ENCODE measurements at regions not wholly inside any gene's neighbourhood (a gene's known extent, or its start where the extent isn't known, plus 50 kb on each side); places are given as distances from the start of the nearest gene placed in this dataset.
A peak's percentile ranks its signal among the peaks of the same experiment; 100 is the strongest.
"Not testable (repeated sequence)": the region's sequence is repeated elsewhere in the genome, so short reads cannot be mapped to it uniquely, and the experiment has no call there.

DNA sequence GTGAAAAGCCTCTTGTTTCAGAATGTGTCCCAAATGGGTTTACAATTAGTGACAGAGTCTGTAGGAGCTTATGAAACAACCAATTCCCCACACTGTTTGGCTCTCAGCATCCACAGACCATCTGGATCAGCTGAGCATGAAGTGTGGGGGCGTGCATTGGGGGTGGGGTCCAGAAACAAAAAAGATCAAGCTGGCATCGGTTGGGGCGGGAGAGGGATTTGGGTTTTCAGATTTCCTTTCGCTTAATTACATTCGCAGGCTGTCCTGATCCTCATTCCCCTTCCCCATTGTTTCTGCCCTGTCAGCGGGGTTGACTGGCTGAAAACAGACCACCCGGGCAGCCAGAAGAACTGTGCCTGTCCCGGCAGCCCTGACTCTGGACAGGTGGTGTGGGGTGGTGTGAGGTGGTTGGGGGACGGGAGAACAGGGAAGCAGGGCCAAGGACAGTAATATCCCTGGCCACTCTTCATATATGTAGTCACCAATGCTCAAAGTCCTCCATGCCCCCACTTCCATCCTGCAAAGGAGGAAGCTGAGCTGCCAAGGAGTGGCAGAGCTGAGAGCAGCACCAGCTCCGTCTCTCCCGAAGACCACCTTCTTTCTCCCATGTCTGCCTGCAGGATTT is 92.0 kb downstream of the IER5 start:
- DNase-seq (no peak), ATAC-seq (no peak)
- H3K4me3 Mint-ChIP-seq = no peak overlapping the region
- H3K4me1 Mint-ChIP-seq (ENCODE audit: low read depth) = peaks cover 12% of the 10 kb centered on the region
- TF ChIP-seq, protein P1, sequence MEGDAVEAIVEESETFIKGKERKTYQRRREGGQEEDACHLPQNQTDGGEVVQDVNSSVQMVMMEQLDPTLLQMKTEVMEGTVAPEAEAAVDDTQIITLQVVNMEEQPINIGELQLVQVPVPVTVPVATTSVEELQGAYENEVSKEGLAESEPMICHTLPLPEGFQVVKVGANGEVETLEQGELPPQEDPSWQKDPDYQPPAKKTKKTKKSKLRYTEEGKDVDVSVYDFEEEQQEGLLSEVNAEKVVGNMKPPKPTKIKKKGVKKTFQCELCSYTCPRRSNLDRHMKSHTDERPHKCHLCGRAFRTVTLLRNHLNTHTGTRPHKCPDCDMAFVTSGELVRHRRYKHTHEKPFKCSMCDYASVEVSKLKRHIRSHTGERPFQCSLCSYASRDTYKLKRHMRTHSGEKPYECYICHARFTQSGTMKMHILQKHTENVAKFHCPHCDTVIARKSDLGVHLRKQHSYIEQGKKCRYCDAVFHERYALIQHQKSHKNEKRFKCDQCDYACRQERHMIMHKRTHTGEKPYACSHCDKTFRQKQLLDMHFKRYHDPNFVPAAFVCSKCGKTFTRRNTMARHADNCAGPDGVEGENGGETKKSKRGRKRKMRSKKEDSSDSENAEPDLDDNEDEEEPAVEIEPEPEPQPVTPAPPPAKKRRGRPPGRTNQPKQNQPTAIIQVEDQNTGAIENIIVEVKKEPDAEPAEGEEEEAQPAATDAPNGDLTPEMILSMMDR (IDR thresholded peaks at IDR 0.05) = no peak
- CTCF ChIA-PET = interaction anchor here (1.0 to 2.3 kb wide), 8 partner anchors 9 to 244 kb away, joined by 3 to 15 read pairs (median 3); no protein-coding TSS in a partner anchor
- no peaks in the 10 kb centered on the region for H3K36me3 Mint-ChIP-seq (ENCODE audit: low read depth)
- H3K9me3 Mint-ChIP-seq = no peaks in the 10 kb centered on the region
- POLR2A ChIA-PET = interaction anchor here (1.1 kb wide), 1 partner anchor 127 kb away, joined by 3 read pairs; no protein-coding TSS in a partner anchor
- intact Hi-C loops (cut with micrococcal nuclease) = loop anchor here (10.0 kb wide), 1 partner anchor 134 kb away; no protein-coding TSS in a partner anchor
- H3K27me3 Mint-ChIP-seq = no peaks in the 10 kb centered on the region
- peak overlapping the region; percentile 53 for H3K27ac Mint-ChIP-seq

DNA sequence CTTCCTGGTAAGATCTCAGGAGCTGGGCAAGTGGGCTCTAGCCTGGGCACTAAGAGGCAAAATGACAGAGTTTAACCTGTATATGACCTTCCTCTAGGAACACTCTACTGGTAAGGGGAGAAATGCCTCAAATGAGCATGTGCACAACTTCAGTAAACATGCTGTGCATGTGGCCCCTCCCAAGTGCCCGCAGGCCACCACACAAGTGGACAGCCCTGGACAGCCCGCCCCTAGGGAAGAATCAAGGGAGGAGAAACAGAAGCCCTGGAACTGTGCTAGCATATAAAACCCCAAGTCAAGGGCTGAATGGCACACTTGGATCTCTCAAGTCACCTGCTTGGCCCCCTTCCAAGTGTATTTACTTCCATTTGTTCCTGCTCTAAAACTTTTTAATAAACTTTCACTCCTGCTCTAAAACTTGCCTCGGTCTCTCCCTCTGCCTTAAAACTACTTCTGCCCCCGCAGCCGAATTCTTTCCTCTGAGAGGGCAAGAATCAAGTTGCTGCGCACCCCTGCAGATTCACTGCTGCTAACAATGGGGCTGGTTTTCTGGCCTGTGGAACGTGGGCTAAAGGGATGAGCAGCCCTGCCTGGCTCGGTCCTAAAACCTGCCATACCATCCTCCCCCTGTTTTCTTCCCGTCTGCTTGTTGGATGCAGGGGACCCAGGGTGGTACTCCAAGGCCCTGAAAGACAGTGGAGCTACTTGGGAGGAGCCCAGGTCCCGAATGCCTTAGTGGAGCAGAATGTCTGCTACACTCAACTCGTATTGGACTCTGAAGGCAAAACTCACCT is 93.5 kb downstream of the IER5 start:
- DNase-seq (no peak), ATAC-seq (no peak)
- Mint-ChIP-seq H3K9me3 (no peaks in the 10 kb centered on the region), H3K27me3 (no peaks in the 10 kb centered on the region), H3K27ac (no peak overlapping the region), H3K36me3 (ENCODE audit: low read depth) (no peaks in the 10 kb centered on the region), H3K4me1 (ENCODE audit: low read depth) (peaks cover 12% of the 10 kb centered on the region), H3K4me3 (no peak overlapping the region)
- TF ChIP-seq, protein P1 (IDR thresholded peaks at IDR 0.05) = no peak
- intact Hi-C loops (cut with micrococcal nuclease) = loop anchor here (10.0 kb wide), 1 partner anchor 133 kb away; no protein-coding TSS in a partner anchor
- POLR2A ChIA-PET = no interaction called here
- CTCF ChIA-PET = interaction anchor here (2.3 kb wide), 1 partner anchor 8 kb away, joined by 15 read pairs; no protein-coding TSS in a partner anchor

DNA sequence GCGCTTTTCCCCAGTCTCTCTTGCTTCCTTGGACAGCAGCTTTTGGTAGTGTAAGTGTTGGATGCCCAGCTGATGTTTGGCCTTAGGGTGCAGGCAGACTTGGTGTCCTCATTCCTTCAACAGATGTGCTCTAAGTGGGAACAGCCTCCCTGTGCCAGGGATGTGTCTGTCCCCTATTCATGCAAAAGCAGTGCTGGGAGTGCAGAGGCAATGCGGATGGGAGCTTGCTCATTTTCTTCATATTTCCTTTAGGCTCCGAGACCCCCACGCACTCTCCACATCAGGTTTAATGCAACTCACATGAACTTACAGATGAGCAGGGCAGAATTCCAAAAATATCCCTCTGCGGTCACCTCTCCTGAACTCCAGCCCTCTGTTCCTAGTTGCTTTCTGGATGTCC is 96.1 kb downstream of the IER5 start:
- ATAC-seq (no peak), DNase-seq (no peak)
- no peaks in the 10 kb centered on the region for H3K9me3 Mint-ChIP-seq
- H3K4me1 Mint-ChIP-seq (ENCODE audit: low read depth) = peaks cover 8% of the 10 kb centered on the region
- ChIA-PET CTCF (interaction anchor here (0.9 to 1.0 kb wide), 3 partner anchors 9 to 240 kb away, joined by 3 to 4 read pairs (median 4); no protein-coding TSS in a partner anchor), POLR2A (no interaction called here)
- intact Hi-C loops (cut with micrococcal nuclease) = loop anchor here (10.0 kb wide), 1 partner anchor 130 kb away; no protein-coding TSS in a partner anchor
- H3K4me3 Mint-ChIP-seq = no peak overlapping the region
- TF ChIP-seq, protein P1 (IDR thresholded peaks at IDR 0.05) = no peak
- no peaks in the 10 kb centered on the region for H3K27me3 Mint-ChIP-seq
- no peaks in the 10 kb centered on the region for H3K36me3 Mint-ChIP-seq (ENCODE audit: low read depth)
- H3K27ac Mint-ChIP-seq = no peak overlapping the region

DNA sequence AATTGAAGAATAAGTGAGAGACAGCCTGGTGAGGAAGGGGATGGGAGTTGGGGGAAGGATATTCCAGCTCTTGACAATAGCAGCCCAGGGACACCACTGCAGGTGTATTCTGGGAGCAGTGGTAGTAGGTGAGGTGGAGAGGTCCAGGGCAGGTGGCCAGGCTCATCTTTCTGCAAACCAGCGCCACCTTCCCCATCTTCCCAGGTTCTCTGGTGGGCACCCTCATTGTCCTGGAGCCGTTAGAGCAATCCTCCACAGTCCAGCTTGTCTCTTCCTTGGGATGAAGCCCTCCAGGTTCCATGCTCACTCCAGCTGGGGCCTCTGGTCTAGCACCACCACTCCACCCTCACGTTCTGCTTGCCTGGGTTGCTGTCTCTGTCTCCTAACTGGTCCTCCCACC is 97.0 kb downstream of the IER5 start:
- CTCF ChIA-PET = interaction anchor here (1.0 kb wide), 1 partner anchor 239 kb away, joined by 4 read pairs; no protein-coding TSS in a partner anchor
- intact Hi-C loops (cut with micrococcal nuclease) = loop anchor here (10.0 kb wide), 1 partner anchor 129 kb away; no protein-coding TSS in a partner anchor
- Mint-ChIP-seq H3K27me3 (no peaks in the 10 kb centered on the region), H3K27ac (no peak overlapping the region), H3K36me3 (ENCODE audit: low read depth) (no peaks in the 10 kb centered on the region), H3K4me3 (no peak overlapping the region), H3K4me1 (ENCODE audit: low read depth) (no peaks in the 10 kb centered on the region), H3K9me3 (no peaks in the 10 kb centered on the region)
- DNase-seq = no peak
- POLR2A ChIA-PET = no interaction called here
- TF ChIP-seq, protein P1 (IDR thresholded peaks at IDR 0.05) = no peak
- no peak for ATAC-seq

DNA sequence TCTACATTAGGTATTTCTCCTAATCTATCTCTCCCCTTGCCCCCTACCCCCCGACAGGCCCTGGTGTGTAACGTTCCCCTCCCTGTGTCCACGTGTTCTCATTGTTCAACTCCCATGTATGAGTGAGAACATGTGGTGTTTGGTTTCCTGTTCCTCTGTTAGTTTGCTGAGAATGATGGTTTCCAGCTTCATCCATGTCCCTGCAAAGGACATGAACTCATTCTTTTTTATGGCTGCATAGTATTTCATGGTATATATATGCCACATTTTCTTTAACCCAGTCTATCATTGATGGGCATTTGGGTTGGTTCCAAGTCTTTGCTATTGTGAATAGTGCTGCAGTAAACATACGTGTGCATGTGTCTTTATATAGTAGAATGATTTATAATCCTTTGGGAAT is 97.6 kb downstream of the IER5 start:
- not testable (repeated sequence) for H3K27me3 Mint-ChIP-seq

More for the DNA sequence above, 97.6 kb downstream of the IER5 start:
- DNase-seq; H3K36me3 Mint-ChIP-seq (ENCODE audit: low read depth); H3K4me3 Mint-ChIP-seq; ATAC-seq; H3K4me1 Mint-ChIP-seq (ENCODE audit: low read depth); POLR2A ChIA-PET; H3K9me3 Mint-ChIP-seq; H3K27ac Mint-ChIP-seq: not testable (repeated sequence)
- intact Hi-C loops (cut with micrococcal nuclease) = loop anchor here (10.0 kb wide), 1 partner anchor 129 kb away; no protein-coding TSS in a partner anchor
- CTCF ChIA-PET = interaction anchor here (1.8 to 2.6 kb wide), 2 partner anchors 211 to 239 kb away, joined by 8 to 13 read pairs; no protein-coding TSS in a partner anchor

All from activated CD8-positive, alpha-beta T cell treated with anti-CD3 and anti-CD28 coated beads for 36 hours (primary cell).